Stimulated activated CD4-positive, alpha-beta T cell treated with anti-CD3 and anti-CD28 coated beads, Interleukin-1b, Interleukin-23, amount 100 ng/mL, for 48 hours (primary cell): ENCODE measurements at regions not wholly inside any gene's neighbourhood (a gene's known extent, or its start where the extent isn't known, plus 50 kb on each side); places are given as distances from the start of the nearest gene placed in this dataset.

ENCODE experiments used
- DNase-seq: peaks from one replicate; pipeline ENCODE4 v3.0.0-alpha.2; 2020

GRCh38 chr5:65068410-65068809 lies 299.7 kb downstream of the CWC27 start:
- DNase-seq: no peak

- no peak for DNase-seq
Observed at GRCh38 chr5:65070026-65070425, 301.3 kb downstream of the CWC27 start.

DNA sequence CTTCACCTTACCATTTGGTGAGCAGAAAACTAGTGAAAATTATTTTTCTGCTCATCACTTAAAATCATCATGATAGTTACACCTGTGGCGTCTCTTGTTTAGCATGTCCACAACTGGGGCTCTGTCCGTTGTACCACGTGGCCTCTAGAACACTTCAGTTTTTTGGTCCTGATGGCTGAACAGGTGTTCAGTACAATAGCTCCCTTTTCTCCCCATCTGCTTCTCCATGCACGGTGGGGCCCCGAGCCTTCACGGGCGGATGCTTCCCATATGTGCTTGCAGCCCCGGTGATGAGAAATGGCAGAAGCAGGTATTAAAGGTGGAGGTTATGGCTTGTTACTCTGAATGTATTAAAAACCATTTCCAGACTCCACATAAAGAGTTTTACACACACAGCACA lies 304.1 kb downstream of the CWC27 start:
- DNase-seq: no peak

DNA sequence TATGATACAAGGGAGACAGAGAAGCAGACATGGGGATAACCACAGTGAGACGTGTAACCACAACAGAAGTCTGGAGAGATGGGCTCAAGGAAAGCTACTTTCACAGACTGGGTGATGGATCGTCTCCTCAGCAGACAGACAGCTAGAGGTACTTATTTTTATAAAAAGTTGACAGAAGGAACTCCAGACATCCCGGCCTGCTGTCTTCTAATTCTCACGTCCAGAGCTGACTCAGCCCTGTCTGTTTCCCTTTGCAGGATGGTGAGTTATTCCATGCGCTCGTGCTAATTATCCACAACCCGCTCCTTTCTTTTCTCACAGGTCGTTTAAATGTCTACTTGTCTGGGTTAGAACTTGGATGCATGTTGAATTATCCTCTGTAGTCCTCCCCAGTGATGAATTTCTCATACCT lies 304.5 kb downstream of the CWC27 start:
- DNase-seq: no peak

DNA sequence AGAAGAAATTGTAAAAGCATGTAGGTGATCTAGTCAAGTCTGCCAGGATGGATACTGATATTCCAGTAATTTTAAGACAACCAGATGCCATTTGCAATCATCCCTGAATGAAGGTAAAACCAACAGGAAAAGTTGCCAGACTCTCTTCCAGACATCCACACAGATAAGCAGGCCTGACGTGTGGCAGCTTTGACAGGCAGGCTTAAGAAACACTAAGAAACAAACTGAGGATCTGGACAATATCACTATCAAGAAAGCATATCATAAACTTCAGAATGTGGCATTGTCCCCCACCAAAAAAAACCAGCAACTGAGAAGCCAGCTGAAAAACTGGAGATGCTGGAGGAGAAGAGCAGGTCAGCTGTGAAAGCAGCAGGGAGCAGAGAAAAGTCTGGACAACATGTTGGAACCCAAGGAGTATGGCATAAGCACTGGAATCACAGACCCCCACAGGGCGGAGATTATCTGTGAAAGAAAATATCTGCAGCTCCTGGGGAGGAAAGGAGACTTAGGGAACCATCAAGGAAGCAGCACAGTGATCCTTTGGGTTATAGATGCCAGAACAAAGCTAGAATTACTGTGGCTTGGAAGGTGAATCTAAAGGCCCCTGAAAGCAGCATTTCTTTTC lies 307.0 kb downstream of the CWC27 start:
- no peak for DNase-seq

GRCh38 chr5:65076251-65076869 lies 307.6 kb downstream of the CWC27 start:
- DNase-seq: peak; percentile 59

GRCh38 chr5:65077653-65078052 lies 308.9 kb downstream of the CWC27 start:
- no peak for DNase-seq

DNA sequence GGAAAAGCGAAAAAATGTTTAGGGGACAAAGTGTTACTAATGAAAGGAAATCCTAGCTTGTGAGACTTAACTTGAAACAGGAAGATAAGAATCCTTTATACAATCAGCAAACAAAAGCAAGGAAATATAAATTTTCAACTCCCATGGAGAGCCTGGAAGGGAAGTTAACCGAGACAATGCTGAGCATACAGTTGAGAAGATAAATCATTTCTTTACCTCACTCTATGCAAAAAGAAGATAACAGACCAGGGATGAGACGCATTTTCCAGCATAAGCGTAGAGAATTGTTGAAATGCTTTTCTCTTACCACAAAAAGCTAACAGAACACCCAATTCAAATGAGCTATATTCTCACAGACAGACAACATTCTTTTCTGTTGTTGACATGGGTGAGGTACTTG lies 309.6 kb downstream of the CWC27 start:
- DNase-seq: no peak

- DNase-seq: no peak
Observed at GRCh38 chr5:65081071-65081470, 312.3 kb downstream of the CWC27 start.

GRCh38 chr5:65084795-65085515 lies 316.2 kb downstream of the CWC27 start:
- DNase-seq: no peak

DNA sequence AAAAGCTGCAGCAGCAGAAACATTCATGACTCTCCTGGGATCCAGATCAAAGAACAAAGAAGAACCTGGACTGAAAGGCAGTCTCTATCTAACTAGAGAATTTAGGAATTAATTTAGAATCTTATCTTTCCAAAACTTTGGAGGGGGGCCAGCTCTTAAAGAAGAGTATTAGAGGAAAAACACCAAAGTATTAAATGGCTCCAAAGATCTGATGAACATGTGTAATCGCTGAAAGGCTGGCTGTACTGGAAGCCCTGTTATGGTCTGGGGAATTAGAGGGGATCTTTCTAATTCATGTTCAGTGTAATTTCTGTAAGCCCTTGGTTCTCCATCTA lies 316.8 kb downstream of the CWC27 start:
- no peak for DNase-seq

GRCh38 chr5:65086234-65086890 lies 317.6 kb downstream of the CWC27 start:
- no peak for DNase-seq

DNA sequence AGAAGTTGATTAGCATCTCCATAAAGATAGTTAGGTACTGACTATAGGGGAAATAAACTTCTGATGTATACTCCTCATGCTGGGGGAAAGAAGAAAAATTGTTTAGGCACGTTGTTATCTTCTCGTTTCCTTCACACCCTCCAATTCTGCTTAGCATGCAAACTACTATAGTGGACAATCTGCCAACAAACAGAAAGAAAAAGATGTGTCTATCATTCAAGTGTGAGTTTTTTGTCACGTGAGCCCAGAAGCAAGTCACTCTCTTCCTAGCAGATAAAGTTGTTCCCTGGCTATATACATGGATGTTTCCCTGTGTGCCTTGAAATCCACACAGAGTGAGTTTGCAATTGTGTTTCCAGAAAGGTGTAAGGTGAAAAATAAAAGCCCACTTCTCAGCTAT lies 318.4 kb downstream of the CWC27 start:
- no peak for DNase-seq

GRCh38 chr5:65094279-65094678 lies 325.5 kb downstream of the CWC27 start:
- DNase-seq: no peak

GRCh38 chr5:65098393-65098792 lies 329.7 kb downstream of the CWC27 start:
- DNase-seq: no peak
